Type B pancreatic cell (in vitro differentiated cells): ENCODE measurements at regions not wholly inside any gene's neighbourhood (a gene's known extent, or its start where the extent isn't known, plus 50 kb on each side); places are given as distances from the start of the nearest gene placed in this dataset.

Source experiments
- DNase-seq: peaks from one replicate; pipeline ENCODE4 v3.0.0; 2021; ENCODE audit warnings: mixed read lengths; ENCODE audit not compliant: unreplicated experiment; ENCODE audit errors: extremely low spot score
- H3K27ac Mint-ChIP-seq: 2 replicates; pipeline ENCODE4 v1.8.0; 2021; ENCODE audit warnings: mild to moderate bottlenecking, mixed read lengths
- H3K27me3 Mint-ChIP-seq: 2 replicates; pipeline ENCODE4 v1.8.0; 2021; ENCODE audit warnings: mixed read lengths
- H3K36me3 Mint-ChIP-seq: 2 replicates; pipeline ENCODE4 v1.8.0; 2021; ENCODE audit warnings: mixed read lengths
- H3K4me1 Mint-ChIP-seq: one replicate; pipeline ENCODE4 v1.8.0; 2021; ENCODE audit warnings: mixed read lengths; ENCODE audit not compliant: unreplicated experiment
- H3K4me3 Mint-ChIP-seq: 2 replicates; pipeline ENCODE4 v1.8.0; 2021; ENCODE audit warnings: mild to moderate bottlenecking, mixed read lengths
- H3K9me3 Mint-ChIP-seq: 2 replicates; pipeline ENCODE4 v1.8.0; 2021; ENCODE audit warnings: mixed read lengths
- CTCF ChIP-seq: fragments of 200-600 bp; sonication (generic); conservative IDR thresholded peaks from 2 replicates; pipeline ENCODE4 v1.5.0; 2021; ENCODE audit warnings: antibody characterized with exemption, mild to moderate bottlenecking

GRCh38 chr20:62573817-62574216, 68.5 kb upstream of the SLCO4A1 start:
- no peaks in the 10 kb centered on the region for H3K36me3 Mint-ChIP-seq
- H3K27me3 Mint-ChIP-seq = peaks cover 53% of the 10 kb centered on the region
- no peaks in the 10 kb centered on the region for H3K9me3 Mint-ChIP-seq
- H3K27ac Mint-ChIP-seq = no peak overlapping the region
- no peak for TF ChIP-seq CTCF
- DNase-seq = no peak
- H3K4me1 Mint-ChIP-seq = no peaks in the 10 kb centered on the region
- no peak overlapping the region for H3K4me3 Mint-ChIP-seq

GRCh38 chr20:62574230-62574993, 67.9 kb upstream of the SLCO4A1 start:
- no peak for DNase-seq
- Mint-ChIP-seq H3K27me3 (peaks cover 53% of the 10 kb centered on the region), H3K36me3 (no peaks in the 10 kb centered on the region), H3K27ac (no peak overlapping the region), H3K4me1 (no peaks in the 10 kb centered on the region), H3K9me3 (no peaks in the 10 kb centered on the region), H3K4me3 (no peak overlapping the region)
- TF ChIP-seq CTCF = no peak

GRCh38 chr20:62575976-62576722, 66.2 kb upstream of the SLCO4A1 start:
- Mint-ChIP-seq H3K27me3 (peaks cover 53% of the 10 kb centered on the region), H3K36me3 (no peaks in the 10 kb centered on the region), H3K27ac (no peak overlapping the region), H3K4me1 (no peaks in the 10 kb centered on the region), H3K4me3 (no peak overlapping the region), H3K9me3 (no peaks in the 10 kb centered on the region)
- no peak for DNase-seq
- no peak for TF ChIP-seq CTCF

GRCh38 chr20:62576815-62577489, 65.4 kb upstream of the SLCO4A1 start:
- TF ChIP-seq CTCF = no peak
- no peak overlapping the region for H3K4me3 Mint-ChIP-seq
- no peak for DNase-seq
- H3K9me3 Mint-ChIP-seq = no peaks in the 10 kb centered on the region
- no peak overlapping the region for H3K27ac Mint-ChIP-seq
- H3K27me3 Mint-ChIP-seq = peaks cover 55% of the 10 kb centered on the region
- no peaks in the 10 kb centered on the region for H3K4me1 Mint-ChIP-seq
- H3K36me3 Mint-ChIP-seq = no peaks in the 10 kb centered on the region

GRCh38 chr20:62577490-62577836, 64.8 kb upstream of the SLCO4A1 start:
- H3K9me3 Mint-ChIP-seq = no peaks in the 10 kb centered on the region
- no peak overlapping the region for H3K4me3 Mint-ChIP-seq
- H3K27me3 Mint-ChIP-seq = peaks cover 57% of the 10 kb centered on the region
- no peak for DNase-seq
- H3K27ac Mint-ChIP-seq = no peak overlapping the region
- H3K36me3 Mint-ChIP-seq = no peaks in the 10 kb centered on the region
- TF ChIP-seq CTCF = no peak
- no peaks in the 10 kb centered on the region for H3K4me1 Mint-ChIP-seq
